IMR-90 (cell line): ENCODE measurements at regions not wholly inside any gene's neighbourhood (a gene's known extent, or its start where the extent isn't known, plus 50 kb on each side); places are given as distances from the start of the nearest gene placed in this dataset.

Experiments
- ATAC-seq: fragments of 200-7000 bp; cut with Tn5 transposase; 2 replicates; pipeline ENCODE4 v1.9.1; 2020; ENCODE audit warnings: low read depth, mild to moderate bottlenecking, moderate library complexity
- BruUV-seq: library from RNA; stranded (reverse); fragments of 400-500 nt; replicated peaks from 2 replicates; lab custom pipeline; 2021; lab: Mats Ljungman, UMichigan
- CTCF ChIA-PET: fragments of 300-600 bp; formaldehyde crosslinking; extraction: SDS; loops from one replicate; lab custom pipeline; 2021; ENCODE audit warnings: antibody characterized with exemption; lab: Yijun Ruan, JAX
- POLR2A ChIA-PET: fragments of 300-600 bp; sonication (Branson Sonifier 250); formaldehyde crosslinking; loops from one replicate; lab custom pipeline; 2022; ENCODE audit warnings: antibody characterized with exemption; ENCODE audit not compliant: unreplicated experiment; lab: Charles Lee
- DNase-seq: peaks from one replicate; pipeline ENCODE4 v3.0.0; 2013
- H2AFZ ChIP-seq: replicated peaks from 2 replicates; pipeline ENCODE3; 2013; ENCODE audit warnings: low read length, mild to moderate bottlenecking; ENCODE audit not compliant: poor library complexity
- H2AK5ac ChIP-seq: 2 replicates; pipeline ENCODE4 v1.6.1; 2013; ENCODE audit warnings: low read depth, low read length, inconsistent platforms
- H2AK9ac ChIP-seq: replicated peaks from 2 replicates; pipeline ENCODE3; 2013; ENCODE audit warnings: mild to moderate bottlenecking, low read depth, low read length, moderate library complexity; ENCODE audit not compliant: poor library complexity
- H2BK120ac ChIP-seq: 2 replicates; pipeline ENCODE4 v1.6.1; 2013; ENCODE audit warnings: low read depth, low read length, inconsistent platforms
- H2BK15ac ChIP-seq: 3 replicates; pipeline ENCODE4 v1.6.1; 2013; ENCODE audit warnings: low read depth, low read length, inconsistent platforms
- H2BK20ac ChIP-seq: 2 replicates; pipeline ENCODE4 v1.6.1; 2013; ENCODE audit warnings: low read depth, mild to moderate bottlenecking, inconsistent platforms, low read length, moderate library complexity
- H2BK5ac ChIP-seq: 2 replicates; pipeline ENCODE4 v1.6.1; 2013; ENCODE audit warnings: mild to moderate bottlenecking, low read depth, low read length, inconsistent platforms; ENCODE audit not compliant: poor library complexity, severe bottlenecking
- H3K14ac ChIP-seq: replicated peaks from 2 replicates; pipeline ENCODE4 v1.6.1; 2013; ENCODE audit warnings: low read depth, low read length, inconsistent platforms
- H3K18ac ChIP-seq: 2 replicates; pipeline ENCODE4 v1.6.1; 2013; ENCODE audit warnings: low read depth, low read length, control low read depth
- H3K23ac ChIP-seq: 2 replicates; pipeline ENCODE4 v1.6.1; 2013; ENCODE audit warnings: low read depth, low read length, inconsistent platforms
- H3K27ac ChIP-seq: 2 replicates; pipeline ENCODE4 v1.5.1; 2013; ENCODE audit warnings: mild to moderate bottlenecking, control low read depth, low read length; ENCODE audit not compliant: insufficient read depth
- H3K27me3 ChIP-seq: 2 replicates; pipeline ENCODE4 v1.6.1; 2013; ENCODE audit warnings: low read length; ENCODE audit not compliant: control insufficient read depth, insufficient read depth
- H3K36me3 ChIP-seq: 2 replicates; pipeline ENCODE4 v1.6.1; 2013; ENCODE audit warnings: low read length, mixed read lengths; ENCODE audit not compliant: control insufficient read depth, insufficient read depth
- H3K4ac ChIP-seq: 2 replicates; pipeline ENCODE4 v1.6.1; 2013; ENCODE audit warnings: low read depth, low read length, inconsistent platforms
- H3K4me1 ChIP-seq: 2 replicates; pipeline ENCODE4 v1.6.1; 2013; ENCODE audit warnings: low read length, mixed read lengths; ENCODE audit not compliant: control insufficient read depth, insufficient read depth
- H3K4me2 ChIP-seq: 2 replicates; pipeline ENCODE4 v1.6.1; 2013; ENCODE audit warnings: low read depth, mild to moderate bottlenecking, control low read depth, low read length, moderate library complexity
- H3K4me3 ChIP-seq: 2 replicates; pipeline ENCODE4 v1.5.1; 2013; ENCODE audit warnings: low read depth, mild to moderate bottlenecking, control low read depth, low read length, moderate library complexity; ENCODE audit not compliant: insufficient read depth
- H3K56ac ChIP-seq: 2 replicates; pipeline ENCODE4 v1.6.1; 2013; ENCODE audit warnings: low read length, inconsistent platforms; ENCODE audit not compliant: insufficient read depth; ENCODE audit errors: extremely low read depth
- H3K79me1 ChIP-seq, 2 experiments: 2 replicates each; pipeline ENCODE4 v1.6.1; 2013; ENCODE audit warnings: low read length in 2 of 2, inconsistent platforms in 1 of 2, low read depth in 1 of 2
- H3K9ac ChIP-seq: 2 replicates; pipeline ENCODE4 v1.6.1; 2013; ENCODE audit warnings: low read depth, low read length, control low read depth
- H3K9me1 ChIP-seq: 2 replicates; pipeline ENCODE4 v1.6.1; 2013; ENCODE audit warnings: low read length, inconsistent platforms; ENCODE audit not compliant: insufficient read depth
- H3K9me3 ChIP-seq: 2 replicates; pipeline ENCODE4 v1.6.1; 2013; ENCODE audit warnings: low read length; ENCODE audit not compliant: control insufficient read depth, insufficient read depth
- H4K20me1 ChIP-seq: 2 replicates; pipeline ENCODE4 v1.6.1; 2013; ENCODE audit warnings: low read length, inconsistent platforms; ENCODE audit not compliant: insufficient read depth
- H4K5ac ChIP-seq: 2 replicates; pipeline ENCODE4 v1.6.1; 2013; ENCODE audit warnings: mild to moderate bottlenecking, low read depth, low read length, control low read depth
- H4K8ac ChIP-seq, 2 experiments: 2 replicates each; pipeline ENCODE4 v1.6.1; 2013; ENCODE audit warnings: low read depth in 2 of 2, low read length in 2 of 2, control low read depth in 1 of 2, inconsistent platforms in 1 of 2
- H4K91ac ChIP-seq: 2 replicates; pipeline ENCODE4 v1.6.1; 2013; ENCODE audit warnings: low read depth, low read length, inconsistent platforms; ENCODE audit not compliant: insufficient read depth
- BHLHE40 ChIP-seq: fragments of 150-350 bp; IDR thresholded peaks from 2 replicates; pipeline ENCODE4 v1.6.1; 2016; ENCODE audit warnings: mild to moderate bottlenecking, low read depth, low read length
- CEBPB ChIP-seq: IDR thresholded peaks from 2 replicates; pipeline ENCODE4 v1.6.1; 2012; ENCODE audit warnings: low read depth, low read length, improper control_type of control experiment
- CHD1 ChIP-seq: IDR thresholded peaks from 2 replicates; pipeline ENCODE4 v1.6.1; 2012; ENCODE audit warnings: low read depth, low read length, improper control_type of control experiment
- CTCF ChIP-seq: conservative IDR thresholded peaks from 2 replicates; pipeline ENCODE4 v1.5.1; 2012; ENCODE audit warnings: mild to moderate bottlenecking, low read depth, low read length, improper control_type of control experiment
- ELK1 ChIP-seq: fragments of 150-350 bp; IDR thresholded peaks from 2 replicates; pipeline ENCODE4 v1.6.1; 2016; ENCODE audit warnings: low read depth, mild to moderate bottlenecking, low read length, moderate library complexity, borderline replicate concordance
- FOS ChIP-seq: fragments of 150-350 bp; IDR thresholded peaks from 2 replicates; pipeline ENCODE4 v1.6.1; 2016; ENCODE audit warnings: low read depth, low read length
- MAFK ChIP-seq: IDR thresholded peaks from 2 replicates; pipeline ENCODE4 v1.6.1; 2012; ENCODE audit warnings: low read depth, low read length, improper control_type of control experiment
- MAZ ChIP-seq: IDR thresholded peaks from 2 replicates; pipeline ENCODE4 v1.6.1; 2012; ENCODE audit warnings: low read depth, mild to moderate bottlenecking, low read length, improper control_type of control experiment, moderate library complexity, borderline replicate concordance
- MXI1 ChIP-seq: IDR thresholded peaks from 2 replicates; pipeline ENCODE4 v1.6.1; 2012; ENCODE audit warnings: low read depth, mild to moderate bottlenecking, low read length, moderate library complexity, borderline replicate concordance
- NFE2L2 ChIP-seq: fragments of 150-350 bp; IDR thresholded peaks from 2 replicates; pipeline ENCODE4 v1.6.1; 2016; ENCODE audit warnings: low read depth, mild to moderate bottlenecking, low read length
- POLR2A ChIP-seq: IDR thresholded peaks from 2 replicates; pipeline ENCODE4 v1.6.1; 2012; ENCODE audit warnings: mild to moderate bottlenecking, low read depth, low read length
- RAD21 ChIP-seq: IDR thresholded peaks from 2 replicates; pipeline ENCODE4 v1.6.1; 2012; ENCODE audit warnings: low read length, improper control_type of control experiment
- RCOR1 ChIP-seq: IDR thresholded peaks from 2 replicates; pipeline ENCODE4 v1.6.1; 2012; ENCODE audit warnings: mild to moderate bottlenecking, low read length, improper control_type of control experiment; ENCODE audit not compliant: insufficient replicate concordance
- RFX5 ChIP-seq: IDR thresholded peaks from 2 replicates; pipeline ENCODE4 v1.8.0; 2012; ENCODE audit warnings: low read depth, mild to moderate bottlenecking, low read length, moderate library complexity
- SMC3 ChIP-seq: fragments of 150-350 bp; IDR thresholded peaks from 2 replicates; pipeline ENCODE4 v1.6.1; 2016; ENCODE audit warnings: low read depth, mild to moderate bottlenecking, antibody characterized with exemption, low read length, moderate library complexity
- USF2 ChIP-seq: fragments of 150-350 bp; IDR thresholded peaks from 2 replicates; pipeline ENCODE4 v1.6.1; 2017; ENCODE audit warnings: mild to moderate bottlenecking, antibody characterized with exemption, low read length, low read depth
- WGBS, 2 experiments: methylation state at CpG; one replicate each; pipeline versions ENCODE4 v1.1.5 to v1.1.7; 2013; ENCODE audit warnings: missing lambda C conversion rate in 2 of 2; ENCODE audit not compliant: insufficient read length in 1 of 2; ENCODE audit errors: extremely low coverage in 2 of 2; 5-methylcytosine and 5-hydroxymethylcytosine counted together
- dilution Hi-C: fragments of 300-500 bp; cut with HindIII; formaldehyde crosslinking; loops from one replicate; pipeline ENCODE4 v1.14.3; 2018; ENCODE audit warnings: low sequenced_read_pairs; ENCODE audit not compliant: unreplicated experiment
- in situ Hi-C: fragments of 300-500 bp; cut with MboI; formaldehyde crosslinking; loops from 3 replicates; pipeline ENCODE4 v1.14.3; 2019; ENCODE audit warnings: low sequenced_read_pairs, inconsistent platforms, mixed read lengths
- intact Hi-C: fragments of 100-400 bp; cut with micrococcal nuclease; formaldehyde crosslinking; loops from 2 replicates; pipeline ENCODE4 v1.10.0; 2022

GRCh38 chr17:13941781-13942180 is 127.5 kb upstream of the COX10 start:
- Histone ChIP-seq H3K9me3 (no peaks in the 10 kb centered on the region), H2AK9ac (no peak overlapping the region), H4K5ac (no peak overlapping the region), H3K36me3 (no peaks in the 10 kb centered on the region), H3K4me3 (no peak overlapping the region), H4K91ac (no peak overlapping the region), H2BK120ac (no peak overlapping the region), H2AK5ac (no peak overlapping the region), H4K20me1 (no peaks in the 10 kb centered on the region), H2BK15ac (no peak overlapping the region), H3K56ac (no peak overlapping the region), H3K27ac (no peak overlapping the region), H3K14ac (no peak overlapping the region), H2AFZ (no peak overlapping the region), H3K9ac (no peak overlapping the region), H3K9me1 (no peaks in the 10 kb centered on the region), H2BK5ac (no peak overlapping the region), H3K4me2 (no peak overlapping the region), H3K23ac (no peak overlapping the region), H4K8ac (no peak overlapping the region), H3K4ac (no peak overlapping the region), H2BK20ac (no peak overlapping the region), H3K4me1 (no peaks in the 10 kb centered on the region), H3K18ac (no peak overlapping the region), H3K79me1 (no peaks in the 10 kb centered on the region), H3K27me3 (no peaks in the 10 kb centered on the region)
- no peak for ATAC-seq
- dilution Hi-C loops (no loop called here), intact Hi-C loops (no loop called here), in situ Hi-C loops (no loop called here)
- CTCF ChIA-PET = no interaction called here
- no peak for DNase-seq
- POLR2A ChIA-PET = no interaction called here
- 100% methylated on average over 1 of the region's 3 CpGs; no CpG with 5 or more reads in 1 of the 2 experiments for WGBS, 2 experiments
- no TSS peak for BruUV-seq
- no peak for TF ChIP-seq SMC3
- no peak for TF ChIP-seq RCOR1
- TF ChIP-seq RFX5 = no peak
- TF ChIP-seq FOS = no peak
- no peak for TF ChIP-seq POLR2A
- no peak for TF ChIP-seq MAZ
- no peak for TF ChIP-seq BHLHE40
- no peak for TF ChIP-seq CHD1
- no peak for TF ChIP-seq CEBPB
- no peak for TF ChIP-seq RAD21
- TF ChIP-seq MAFK = no peak
- TF ChIP-seq CTCF = no peak
- TF ChIP-seq MXI1 = no peak
- TF ChIP-seq USF2 = no peak
- TF ChIP-seq ELK1 = no peak
- no peak for TF ChIP-seq NFE2L2
